ENCODE measurements at regions not wholly inside any gene's neighbourhood (a gene's known extent, or its start where the extent isn't known, plus 50 kb on each side); places are given as distances from the start of the nearest gene placed in this dataset.
"Not testable (repeated sequence)": the region's sequence is repeated elsewhere in the genome, so short reads cannot be mapped to it uniquely, and the experiment has no call there.

- no peak for DNase-seq
Measured at GRCh38 chr10:115028419-115028818, 64.7 kb upstream of the ATRNL1 start.

DNA sequence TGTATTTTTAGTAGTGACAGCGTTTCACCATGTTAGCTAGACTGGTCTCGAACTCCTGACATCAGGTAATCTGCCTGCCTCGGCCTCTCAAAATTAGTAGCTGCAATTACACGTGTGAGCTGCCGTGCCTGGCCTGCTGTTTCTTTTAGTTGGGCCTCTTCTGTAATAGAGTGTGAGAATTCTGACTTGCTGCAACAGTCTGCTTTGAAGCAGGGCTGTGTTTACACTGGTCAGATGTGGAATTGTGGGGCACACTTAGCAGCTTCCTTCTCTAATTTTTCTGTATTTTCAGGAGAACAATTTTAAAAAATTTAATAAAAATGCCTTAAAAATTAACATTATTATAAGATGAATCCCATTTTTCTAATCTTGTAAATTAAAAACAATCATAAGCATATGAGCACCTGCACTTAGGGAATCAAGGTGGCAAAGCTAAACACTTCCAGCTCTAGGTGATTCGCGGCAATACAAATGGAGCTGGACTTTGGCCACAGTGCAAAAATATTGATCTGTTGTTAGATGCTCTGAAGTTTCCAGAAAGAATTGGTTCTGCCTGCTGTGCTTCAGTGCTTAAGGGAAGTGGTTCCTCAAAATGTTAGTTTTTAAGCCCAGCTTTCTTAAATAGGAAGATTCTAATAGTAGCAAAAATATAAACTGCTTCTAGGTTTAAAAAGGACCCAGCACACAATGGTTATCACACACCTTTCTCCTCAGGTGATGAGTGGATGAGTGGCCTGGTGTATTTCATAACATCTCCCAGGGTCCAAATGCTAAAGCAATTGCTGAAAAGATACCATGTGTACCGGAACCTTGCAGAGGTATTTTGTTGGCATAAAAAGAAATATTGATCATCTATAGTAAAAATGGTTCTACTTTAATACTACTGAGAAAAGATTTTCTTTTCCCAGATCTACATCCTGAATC is 63.5 kb upstream of the ATRNL1 start:
- no peak for DNase-seq

GRCh38 chr10:115030483-115031200 is 62.5 kb upstream of the ATRNL1 start:
- peak; percentile 61 for DNase-seq

GRCh38 chr10:115033898-115034297 is 59.3 kb upstream of the ATRNL1 start:
- no peak for DNase-seq

DNA sequence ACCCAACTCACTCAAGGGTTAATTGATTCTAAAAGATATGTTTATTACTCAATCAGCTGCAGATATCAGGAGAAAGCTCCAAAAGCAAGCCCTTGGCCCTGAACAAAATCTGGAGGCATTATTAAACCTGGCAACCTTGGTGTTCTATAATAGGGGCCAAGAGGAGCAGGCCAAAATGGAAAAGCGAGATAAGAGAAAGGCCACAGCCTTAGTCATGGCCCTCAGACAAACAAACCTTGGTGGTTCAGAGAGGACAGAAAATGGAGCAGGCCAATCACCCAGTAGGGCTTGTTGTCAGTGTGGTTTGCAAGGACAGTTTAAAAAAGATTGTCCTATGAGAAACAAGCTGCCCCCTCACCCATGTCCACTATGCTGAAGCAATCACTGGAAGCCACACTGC is 53.4 kb upstream of the ATRNL1 start:
- DNase-seq: not testable (repeated sequence)

All from hematopoietic multipotent progenitor cell treated with erythropoietin and hydrocortisone succinate and interleukin-3 and kit ligand, for 8 days (in vitro differentiated cells).